ENCODE measurements at regions not wholly inside any gene's neighbourhood (a gene's known extent, or its start where the extent isn't known, plus 50 kb on each side); places are given as distances from the start of the nearest gene placed in this dataset.

- Histone ChIP-seq H3K14ac (ENCODE audit: low read length) (no peak overlapping the region), H3K4ac (ENCODE audit: low read length) (no peak overlapping the region), H2BK12ac (ENCODE audit: low read length) (no peak overlapping the region), H3K27ac (replicated peaks; ENCODE audit: low read length) (no peak overlapping the region), H3K4me3 (ENCODE audit: low read length in 2 of 2) (no peak overlapping the region), H3K36me3 (replicated peaks in 1 of 2; ENCODE audit: control insufficient read depth in 2 of 2, insufficient read depth in 2 of 2, low read length in 2 of 2) (no peaks in the 10 kb centered on the region), H3K9ac (ENCODE audit: low read depth, low read length, poor library complexity) (no peak overlapping the region), H2AFZ (ENCODE audit: low read length) (no peak overlapping the region), H3K79me1 (ENCODE audit: low read depth, low read length) (no peaks in the 10 kb centered on the region), H4K91ac (ENCODE audit: low read depth, low read length, poor library complexity) (no peak overlapping the region), H3K4me1 (ENCODE audit: control insufficient read depth in 2 of 2, insufficient read depth in 1 of 2, low read depth in 1 of 2, low read length in 2 of 2) (peaks cover 0 to 13% of the 10 kb centered on the region in 2 donors), H3K27me3 (ENCODE audit: control insufficient read depth in 3 of 3, insufficient read depth in 3 of 3, low read depth in 1 of 3, low read length in 3 of 3) (no peaks in the 10 kb centered on the region), H2BK120ac (ENCODE audit: low read depth, low read length) (no peak overlapping the region), H2BK5ac (ENCODE audit: low read length) (no peak overlapping the region), H3K4me2 (ENCODE audit: insufficient read depth, low read length, poor library complexity, severe bottlenecking) (no peak overlapping the region), H2AK5ac (ENCODE audit: low read depth, low read length) (no peak overlapping the region), H3K18ac (ENCODE audit: low read length) (no peak overlapping the region), H2BK15ac (ENCODE audit: low read length) (no peak overlapping the region), H4K8ac (ENCODE audit: low read depth, low read length) (no peak overlapping the region), H3K23ac (ENCODE audit: low read depth, low read length, poor library complexity) (no peak overlapping the region), H3K9me3 (replicated peaks in 1 of 2; ENCODE audit: control insufficient read depth in 2 of 2, insufficient read depth in 1 of 2, low read depth in 1 of 2, low read length in 2 of 2) (no peaks in the 10 kb centered on the region)
- WGBS, 2 donors (ENCODE audit: extremely low coverage in 2 of 2, insufficient read length in 2 of 2, insufficient replicate concordance in 1 of 2): no CpG with 5 or more reads among the region's 1 CpG
- no peak for DNase-seq (ENCODE audit: low spot score)
Observed at GRCh38 chr3:105152987-105153386, 213.7 kb upstream of the ALCAM start.

GRCh38 chr3:105154692-105155091, 212.0 kb upstream of the ALCAM start:
- H2BK120ac ChIP-seq (ENCODE audit: low read depth, low read length): no peak overlapping the region
- H3K4me2 ChIP-seq (ENCODE audit: insufficient read depth, low read length, poor library complexity, severe bottlenecking): no peak overlapping the region
- no peak overlapping the region for H3K23ac ChIP-seq (ENCODE audit: low read depth, low read length, poor library complexity)
- H3K18ac ChIP-seq (ENCODE audit: low read length): no peak overlapping the region
- H2BK15ac ChIP-seq (ENCODE audit: low read length): no peak overlapping the region
- H3K27ac ChIP-seq (replicated peaks; ENCODE audit: low read length): no peak overlapping the region
- no peak overlapping the region for H4K8ac ChIP-seq (ENCODE audit: low read depth, low read length)
- H2BK5ac ChIP-seq (ENCODE audit: low read length): no peak overlapping the region
- H2AFZ ChIP-seq (ENCODE audit: low read length): no peak overlapping the region
- no peaks in the 10 kb centered on the region for H3K79me1 ChIP-seq (ENCODE audit: low read depth, low read length)
- peaks cover 0 to 13% of the 10 kb centered on the region in 2 donors for H3K4me1 ChIP-seq (ENCODE audit: control insufficient read depth in 2 of 2, insufficient read depth in 1 of 2, low read depth in 1 of 2, low read length in 2 of 2)
- no peak overlapping the region for H2BK12ac ChIP-seq (ENCODE audit: low read length)
- DNase-seq (ENCODE audit: low spot score): no peak
- no peak overlapping the region for H4K91ac ChIP-seq (ENCODE audit: low read depth, low read length, poor library complexity)
- H3K36me3 ChIP-seq (replicated peaks in 1 of 2; ENCODE audit: control insufficient read depth in 2 of 2, insufficient read depth in 2 of 2, low read length in 2 of 2): no peaks in the 10 kb centered on the region
- no peak overlapping the region for H3K4me3 ChIP-seq (ENCODE audit: low read length in 2 of 2)
- no peak overlapping the region for H2AK5ac ChIP-seq (ENCODE audit: low read depth, low read length)
- no peaks in the 10 kb centered on the region for H3K27me3 ChIP-seq (ENCODE audit: control insufficient read depth in 3 of 3, insufficient read depth in 3 of 3, low read depth in 1 of 3, low read length in 3 of 3)
- H3K14ac ChIP-seq (ENCODE audit: low read length): no peak overlapping the region
- no peak overlapping the region for H3K9ac ChIP-seq (ENCODE audit: low read depth, low read length, poor library complexity)
- H3K9me3 ChIP-seq (replicated peaks in 1 of 2; ENCODE audit: control insufficient read depth in 2 of 2, insufficient read depth in 1 of 2, low read depth in 1 of 2, low read length in 2 of 2): no peaks in the 10 kb centered on the region
- H3K4ac ChIP-seq (ENCODE audit: low read length): no peak overlapping the region

GRCh38 chr3:105157067-105157765, 209.5 kb upstream of the ALCAM start:
- Histone ChIP-seq H2BK15ac (ENCODE audit: low read length) (no peak overlapping the region), H3K36me3 (replicated peaks in 1 of 2; ENCODE audit: control insufficient read depth in 2 of 2, insufficient read depth in 2 of 2, low read length in 2 of 2) (no peaks in the 10 kb centered on the region), H2BK12ac (ENCODE audit: low read length) (no peak overlapping the region), H3K4ac (ENCODE audit: low read length) (no peak overlapping the region), H3K23ac (ENCODE audit: low read depth, low read length, poor library complexity) (no peak overlapping the region), H3K9ac (ENCODE audit: low read depth, low read length, poor library complexity) (no peak overlapping the region), H4K8ac (ENCODE audit: low read depth, low read length) (no peak overlapping the region), H2AK5ac (ENCODE audit: low read depth, low read length) (no peak overlapping the region), H3K27ac (replicated peaks; ENCODE audit: low read length) (no peak overlapping the region), H3K9me3 (replicated peaks in 1 of 2; ENCODE audit: control insufficient read depth in 2 of 2, insufficient read depth in 1 of 2, low read depth in 1 of 2, low read length in 2 of 2) (no peaks in the 10 kb centered on the region), H3K4me2 (ENCODE audit: insufficient read depth, low read length, poor library complexity, severe bottlenecking) (no peak overlapping the region), H2BK5ac (ENCODE audit: low read length) (no peak overlapping the region), H3K4me1 (ENCODE audit: control insufficient read depth in 2 of 2, insufficient read depth in 1 of 2, low read depth in 1 of 2, low read length in 2 of 2) (peaks cover 0 to 13% of the 10 kb centered on the region in 2 donors), H3K4me3 (ENCODE audit: low read length in 2 of 2) (no peak overlapping the region), H3K14ac (ENCODE audit: low read length) (no peak overlapping the region), H3K18ac (ENCODE audit: low read length) (no peak overlapping the region), H3K79me1 (ENCODE audit: low read depth, low read length) (no peaks in the 10 kb centered on the region), H4K91ac (ENCODE audit: low read depth, low read length, poor library complexity) (no peak overlapping the region), H3K27me3 (ENCODE audit: control insufficient read depth in 3 of 3, insufficient read depth in 3 of 3, low read depth in 1 of 3, low read length in 3 of 3) (no peaks in the 10 kb centered on the region), H2BK120ac (ENCODE audit: low read depth, low read length) (no peak overlapping the region), H2AFZ (ENCODE audit: low read length) (peak overlapping the region; percentile 72)
- DNase-seq (ENCODE audit: low spot score): no peak
- WGBS, 2 donors (ENCODE audit: extremely low coverage in 2 of 2, insufficient read length in 2 of 2, insufficient replicate concordance in 1 of 2): no CpG with 5 or more reads among the region's 5 CpGs

DNA sequence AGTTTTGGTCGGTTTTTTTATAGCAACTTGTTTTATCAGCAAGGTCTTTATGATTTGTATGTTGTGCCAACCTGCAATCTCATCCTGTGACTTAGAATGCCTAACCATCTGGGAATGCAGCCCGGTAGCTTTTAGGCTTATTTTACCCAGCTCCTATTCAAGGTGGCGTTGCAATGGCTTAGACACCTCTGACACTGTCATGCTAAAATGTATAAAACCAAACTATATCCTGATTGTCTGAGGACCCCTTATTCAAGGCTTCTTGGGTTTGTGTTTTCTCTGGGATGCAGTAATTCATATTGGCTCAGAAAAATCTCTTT, 209.0 kb upstream of the ALCAM start:
- Histone ChIP-seq H2AFZ (ENCODE audit: low read length) (no peak overlapping the region), H3K23ac (ENCODE audit: low read depth, low read length, poor library complexity) (no peak overlapping the region), H3K27ac (replicated peaks; ENCODE audit: low read length) (no peak overlapping the region), H3K18ac (ENCODE audit: low read length) (no peak overlapping the region), H3K4me3 (ENCODE audit: low read length in 2 of 2) (no peak overlapping the region), H3K27me3 (ENCODE audit: control insufficient read depth in 3 of 3, insufficient read depth in 3 of 3, low read depth in 1 of 3, low read length in 3 of 3) (no peaks in the 10 kb centered on the region), H2BK15ac (ENCODE audit: low read length) (no peak overlapping the region), H2BK5ac (ENCODE audit: low read length) (no peak overlapping the region), H3K4me1 (ENCODE audit: control insufficient read depth in 2 of 2, insufficient read depth in 1 of 2, low read depth in 1 of 2, low read length in 2 of 2) (peaks cover 0 to 13% of the 10 kb centered on the region in 2 donors), H2BK12ac (ENCODE audit: low read length) (no peak overlapping the region), H3K9ac (ENCODE audit: low read depth, low read length, poor library complexity) (no peak overlapping the region), H4K91ac (ENCODE audit: low read depth, low read length, poor library complexity) (no peak overlapping the region), H3K9me3 (replicated peaks in 1 of 2; ENCODE audit: control insufficient read depth in 2 of 2, insufficient read depth in 1 of 2, low read depth in 1 of 2, low read length in 2 of 2) (no peaks in the 10 kb centered on the region), H2BK120ac (ENCODE audit: low read depth, low read length) (no peak overlapping the region), H3K4ac (ENCODE audit: low read length) (no peak overlapping the region), H3K79me1 (ENCODE audit: low read depth, low read length) (no peaks in the 10 kb centered on the region), H3K4me2 (ENCODE audit: insufficient read depth, low read length, poor library complexity, severe bottlenecking) (no peak overlapping the region), H4K8ac (ENCODE audit: low read depth, low read length) (no peak overlapping the region), H3K36me3 (replicated peaks in 1 of 2; ENCODE audit: control insufficient read depth in 2 of 2, insufficient read depth in 2 of 2, low read length in 2 of 2) (no peaks in the 10 kb centered on the region), H3K14ac (ENCODE audit: low read length) (no peak overlapping the region), H2AK5ac (ENCODE audit: low read depth, low read length) (no peak overlapping the region)
- no peak for DNase-seq (ENCODE audit: low spot score)
- WGBS, 2 donors (ENCODE audit: extremely low coverage in 2 of 2, insufficient read length in 2 of 2, insufficient replicate concordance in 1 of 2): no CpG with 5 or more reads among the region's 3 CpGs
